Psoas muscle (tissue), 7 donors: ENCODE measurements at regions not wholly inside any gene's neighbourhood (a gene's known extent, or its start where the extent isn't known, plus 50 kb on each side); places are given as distances from the start of the nearest gene placed in this dataset.

ENCODE experiments used
- ATAC-seq, 4 donors: fragments of 200-7000 bp; cut with Tn5 transposase; one replicate each; pipeline ENCODE4 v1.9.1; 2020; ENCODE audit warnings: moderate library complexity in 3 of 4, mild to moderate bottlenecking in 2 of 4
- DNase-seq, 2 donors: peaks; one replicate each; pipeline ENCODE4 v3.0.0-alpha.2; 2020
- H3K27ac ChIP-seq: fragments of 200-600 bp; one replicate; pipeline ENCODE4 v1.8.0; 2022
- H3K27me3 ChIP-seq, 3 donors: fragments of 200-600 bp in 1 of 3; one replicate each; pipeline versions ENCODE4 v1.6.1 to v1.8.0; 2013 to 2022; ENCODE audit warnings: low read length in 2 of 3, mild to moderate bottlenecking in 2 of 3, moderate library complexity in 1 of 3; ENCODE audit not compliant: insufficient read depth in 3 of 3
- H3K36me3 ChIP-seq, 2 donors: fragments of 200-600 bp in 1 of 2; one replicate each; pipeline versions ENCODE4 v1.6.1 to v1.8.0; 2013 to 2022; ENCODE audit warnings: low read depth in 1 of 2, mild to moderate bottlenecking in 1 of 2, moderate library complexity in 1 of 2; ENCODE audit not compliant: insufficient read depth in 1 of 2
- H3K4me1 ChIP-seq: fragments of 200-600 bp; one replicate; pipeline ENCODE4 v1.8.0; 2022
- H3K4me3 ChIP-seq: fragments of 200-600 bp; one replicate; pipeline ENCODE4 v1.8.0; 2022; ENCODE audit warnings: mild to moderate bottlenecking
- H3K9me3 ChIP-seq: fragments of 200-600 bp; one replicate; pipeline ENCODE4 v1.8.0; 2022
- WGBS, 3 donors: extraction: QIAGEN DNeasy Blood & Tissue Kit; methylation state at CpG; one replicate each; pipeline versions ENCODE4 v1.1.6 to v1.1.7; 2013; 5-methylcytosine and 5-hydroxymethylcytosine counted together
- intact Hi-C, 2 donors: fragments of 100-400 bp; cut with DNase I; formaldehyde crosslinking; loops; one replicate each; pipeline versions ENCODE4 v1.11.0 to v1.14.2; 2022
- TF ChIP-seq, protein P1 (sequence below): fragments of 200-600 bp; IDR thresholded peaks from one replicate; pipeline ENCODE4 v1.8.0; 2022; ENCODE audit warnings: antibody characterized with exemption
- donor health status: healthy with polysubstance abuse.
- donor health status: DM: no; HTN: no; CAD: no; lungs with moderate emphysema.
- donor health status: Bipolar disorder and iron deficiency.
- donor health status: healthy.
- donor health status: DM: yes; HTN: yes; CAD: no.
- donor health status: DM: no; HTN: no; CAD: no.
- donor health status: DM: yes; HTN: yes; CAD: no.

DNA sequence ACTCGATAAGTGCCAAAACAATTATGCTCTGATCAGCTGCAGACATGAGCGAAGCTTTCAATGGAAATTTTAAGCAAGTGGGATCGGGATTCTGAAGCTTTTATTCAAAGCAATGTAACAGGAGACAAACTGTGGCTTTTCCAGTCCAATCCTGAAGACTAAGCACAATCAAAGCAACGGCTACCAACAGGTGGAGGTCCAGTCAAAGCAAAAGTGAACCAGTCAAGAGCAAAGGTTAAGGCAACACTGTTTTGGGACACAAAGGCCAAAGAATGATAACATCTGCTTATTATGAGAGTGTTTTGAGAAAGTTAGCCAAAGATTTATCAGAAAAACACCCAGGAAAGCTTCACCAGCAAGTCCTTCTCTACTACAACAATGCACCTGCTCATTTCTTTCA is 170.1 kb downstream of the SEC16B start:
- 66 to 79% (median 68%) methylated on average over 4 of the region's 4 CpGs for WGBS, 3 donors
- no peak for DNase-seq
- Histone ChIP-seq H3K9me3 (peaks cover 4% of the 10 kb centered on the region), H3K4me1 (peaks cover 20% of the 10 kb centered on the region), H3K27ac (peak overlapping the region; percentile 82), H3K4me3 (no peak overlapping the region), H3K36me3 (no peaks in the 10 kb centered on the region), H3K27me3 (no peaks in the 10 kb centered on the region)
- intact Hi-C loops: no loop called here
- no peak for ATAC-seq
- TF ChIP-seq, protein P1, sequence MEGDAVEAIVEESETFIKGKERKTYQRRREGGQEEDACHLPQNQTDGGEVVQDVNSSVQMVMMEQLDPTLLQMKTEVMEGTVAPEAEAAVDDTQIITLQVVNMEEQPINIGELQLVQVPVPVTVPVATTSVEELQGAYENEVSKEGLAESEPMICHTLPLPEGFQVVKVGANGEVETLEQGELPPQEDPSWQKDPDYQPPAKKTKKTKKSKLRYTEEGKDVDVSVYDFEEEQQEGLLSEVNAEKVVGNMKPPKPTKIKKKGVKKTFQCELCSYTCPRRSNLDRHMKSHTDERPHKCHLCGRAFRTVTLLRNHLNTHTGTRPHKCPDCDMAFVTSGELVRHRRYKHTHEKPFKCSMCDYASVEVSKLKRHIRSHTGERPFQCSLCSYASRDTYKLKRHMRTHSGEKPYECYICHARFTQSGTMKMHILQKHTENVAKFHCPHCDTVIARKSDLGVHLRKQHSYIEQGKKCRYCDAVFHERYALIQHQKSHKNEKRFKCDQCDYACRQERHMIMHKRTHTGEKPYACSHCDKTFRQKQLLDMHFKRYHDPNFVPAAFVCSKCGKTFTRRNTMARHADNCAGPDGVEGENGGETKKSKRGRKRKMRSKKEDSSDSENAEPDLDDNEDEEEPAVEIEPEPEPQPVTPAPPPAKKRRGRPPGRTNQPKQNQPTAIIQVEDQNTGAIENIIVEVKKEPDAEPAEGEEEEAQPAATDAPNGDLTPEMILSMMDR: no peak

DNA sequence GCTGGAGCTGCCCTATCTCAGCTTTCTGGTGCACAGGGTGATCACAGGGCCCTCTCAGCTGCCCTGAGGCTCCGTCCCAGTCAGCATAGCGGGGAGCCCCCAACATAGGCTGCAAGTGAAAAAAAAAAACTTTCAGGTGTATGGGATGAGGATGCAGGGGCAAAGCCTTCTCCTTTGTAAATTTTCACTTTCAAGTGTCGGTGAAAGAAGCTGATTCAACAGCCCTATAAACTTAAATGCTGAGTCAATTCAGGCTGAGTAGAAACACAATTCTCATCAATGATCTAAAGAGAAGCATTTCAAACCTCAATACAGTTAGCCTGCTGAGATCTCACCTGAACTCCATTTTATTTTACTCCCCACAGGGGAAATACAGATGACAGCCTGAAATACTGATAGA is 171.2 kb downstream of the SEC16B start:
- no peak overlapping the region for H3K4me3 ChIP-seq
- peaks cover 20% of the 10 kb centered on the region for H3K4me1 ChIP-seq
- TF ChIP-seq, protein P1: no peak
- no peaks in the 10 kb centered on the region for H3K27me3 ChIP-seq
- DNase-seq (no peak), ATAC-seq (no peak)
- H3K27ac ChIP-seq: no peak overlapping the region
- no peaks in the 10 kb centered on the region for H3K36me3 ChIP-seq
- H3K9me3 ChIP-seq: no peaks in the 10 kb centered on the region
- 69 to 77% (median 76%) methylated on average over 3 of the region's 3 CpGs for WGBS, 3 donors
- intact Hi-C loops: no loop called here

DNA sequence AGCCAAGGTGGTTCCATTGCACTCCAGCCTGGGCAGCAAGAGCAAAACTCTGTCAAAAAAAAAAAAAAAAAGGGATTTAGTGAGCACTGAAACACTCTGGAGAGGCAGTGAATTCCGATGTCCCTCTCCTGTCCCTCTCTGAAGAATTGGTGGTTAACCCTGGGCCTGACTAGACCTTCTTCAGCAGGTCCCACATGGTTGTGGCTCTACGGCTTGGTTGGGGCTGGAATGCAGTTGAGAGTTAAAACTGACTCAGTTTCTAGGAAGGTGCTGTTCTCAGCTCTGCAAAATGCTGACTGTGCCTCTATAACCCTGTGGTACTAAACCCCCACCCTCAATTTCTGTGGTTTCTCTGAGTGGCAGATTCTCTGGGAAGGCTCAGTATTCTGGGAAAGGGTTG is 173.3 kb downstream of the SEC16B start:
- ATAC-seq: no peak
- TF ChIP-seq, protein P1: no peak
- Histone ChIP-seq H3K27me3 (no peaks in the 10 kb centered on the region), H3K4me3 (no peak overlapping the region), H3K36me3 (no peaks in the 10 kb centered on the region), H3K4me1 (peaks cover 7% of the 10 kb centered on the region), H3K27ac (no peak overlapping the region), H3K9me3 (no peaks in the 10 kb centered on the region)
- intact Hi-C loops: no loop called here
- DNase-seq: no peak
- 88 to 93% (median 89%) methylated on average over 2 of the region's 2 CpGs for WGBS, 3 donors

DNA sequence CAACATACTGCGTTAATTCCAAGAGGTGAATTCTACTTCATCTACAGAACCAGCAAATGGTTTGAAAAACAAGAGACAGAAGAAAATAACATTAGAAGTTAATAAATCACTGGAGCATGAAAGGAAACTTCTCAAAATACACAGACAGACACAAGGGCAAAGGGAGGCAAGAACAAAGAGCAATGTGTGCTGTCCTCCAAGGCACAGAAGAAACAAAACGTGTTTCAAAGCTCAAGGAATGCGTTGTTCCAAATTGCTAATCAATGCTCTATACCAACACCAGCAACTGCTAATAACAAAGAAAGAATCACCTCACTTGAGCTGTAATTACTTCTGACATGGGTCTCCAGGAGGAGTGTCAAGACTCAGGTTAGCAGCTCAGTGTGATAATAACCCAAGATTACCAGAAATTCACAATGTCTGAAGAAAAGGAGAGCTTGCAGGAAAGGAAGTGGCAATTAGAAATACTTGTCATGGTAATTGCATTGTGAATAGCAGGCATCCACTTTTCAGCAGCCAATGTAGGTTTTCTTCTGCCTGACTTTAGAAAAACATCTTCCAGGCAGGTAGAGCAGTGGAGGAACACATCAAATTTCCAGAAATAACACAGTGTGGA is 175.4 kb downstream of the SEC16B start:
- TF ChIP-seq, protein P1: no peak
- Histone ChIP-seq H3K36me3 (no peaks in the 10 kb centered on the region), H3K9me3 (no peaks in the 10 kb centered on the region), H3K27ac (no peak overlapping the region), H3K4me3 (no peak overlapping the region), H3K27me3 (no peaks in the 10 kb centered on the region), H3K4me1 (no peaks in the 10 kb centered on the region)
- ATAC-seq (no peak), DNase-seq (no peak)
- WGBS, 3 donors: 34 to 35% (median 35%) methylated on average over 3 of the region's 3 CpGs
- intact Hi-C loops: no loop called here

DNA sequence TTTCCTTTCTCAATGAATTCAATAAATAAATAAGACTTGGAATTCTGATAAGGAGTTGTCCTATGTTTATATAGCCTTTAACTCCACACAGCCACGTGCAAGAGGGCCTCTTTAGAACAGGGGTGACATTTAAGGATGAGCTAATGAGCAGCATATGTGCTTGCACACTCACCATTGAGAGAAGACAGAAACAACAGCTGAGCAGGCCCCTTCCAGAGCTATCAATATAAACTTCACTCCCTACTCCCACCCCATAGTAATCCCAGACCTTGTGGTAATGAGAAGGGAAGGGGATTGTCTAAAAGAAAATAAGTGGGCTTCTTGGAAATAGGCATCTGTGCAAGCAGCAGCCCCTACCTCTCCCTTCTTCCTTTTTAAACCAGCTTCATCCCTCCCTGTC is 176.0 kb downstream of the SEC16B start:
- Histone ChIP-seq H3K4me1 (no peaks in the 10 kb centered on the region), H3K27ac (no peak overlapping the region), H3K36me3 (no peaks in the 10 kb centered on the region), H3K27me3 (no peaks in the 10 kb centered on the region), H3K4me3 (no peak overlapping the region), H3K9me3 (no peaks in the 10 kb centered on the region)
- DNase-seq (no peak), ATAC-seq (no peak)
- 10 to 25% (median 14%) methylated on average over 1 of the region's 1 CpG for WGBS, 3 donors
- TF ChIP-seq, protein P1: no peak
- intact Hi-C loops: no loop called here
